H9 (cell line): ENCODE measurements at regions not wholly inside any gene's neighbourhood (a gene's known extent, or its start where the extent isn't known, plus 50 kb on each side); places are given as distances from the start of the nearest gene placed in this dataset.

Experiments
- DNase-seq: peaks from one replicate; pipeline ENCODE4 v3.0.0-alpha.2; 2017
- H2AFZ ChIP-seq: one replicate; pipeline ENCODE4 v1.6.1; 2013; ENCODE audit warnings: mild to moderate bottlenecking, low read length, control low read depth, moderate library complexity
- H2AK5ac ChIP-seq: 2 replicates; pipeline ENCODE4 v1.6.1; 2013; ENCODE audit warnings: low read length, control low read depth, mixed read lengths; ENCODE audit not compliant: insufficient read length
- H2BK120ac ChIP-seq: one replicate; pipeline ENCODE4 v1.6.1; 2013; ENCODE audit warnings: low read depth, mild to moderate bottlenecking, low read length, control low read depth, inconsistent platforms; ENCODE audit not compliant: poor library complexity, severe bottlenecking
- H2BK12ac ChIP-seq: 2 replicates; pipeline ENCODE4 v1.6.1; 2013; ENCODE audit warnings: low read length, control low read depth, mixed read lengths, low read depth; ENCODE audit not compliant: insufficient read length
- H2BK15ac ChIP-seq: 2 replicates; pipeline ENCODE4 v1.6.1; 2013; ENCODE audit warnings: low read depth, low read length, control low read depth
- H2BK20ac ChIP-seq: one replicate; pipeline ENCODE4 v1.6.1; 2013; ENCODE audit warnings: low read depth, mild to moderate bottlenecking, low read length, control low read depth, inconsistent platforms; ENCODE audit not compliant: poor library complexity, severe bottlenecking
- H2BK5ac ChIP-seq: 2 replicates; pipeline ENCODE4 v1.6.1; 2013; ENCODE audit warnings: low read length, control low read depth, mixed read lengths; ENCODE audit not compliant: insufficient read length
- H3K14ac ChIP-seq: 2 replicates; pipeline ENCODE4 v1.6.1; 2013; ENCODE audit warnings: low read length, control low read depth; ENCODE audit not compliant: insufficient read depth
- H3K18ac ChIP-seq: 2 replicates; pipeline ENCODE4 v1.6.1; 2013; ENCODE audit warnings: low read depth, mild to moderate bottlenecking, mixed read lengths, low read length, control low read depth; ENCODE audit not compliant: insufficient read length
- H3K23ac ChIP-seq: 2 replicates; pipeline ENCODE4 v1.6.1; 2013; ENCODE audit warnings: low read length, control low read depth, mixed read lengths, low read depth; ENCODE audit not compliant: insufficient read length
- H3K23me2 ChIP-seq: 2 replicates; pipeline ENCODE4 v1.6.1; 2013; ENCODE audit warnings: low read depth, mild to moderate bottlenecking, mixed read lengths, low read length, control low read depth; ENCODE audit not compliant: insufficient read length, poor library complexity, severe bottlenecking
- H3K27ac ChIP-seq: 2 replicates; pipeline ENCODE4 v1.5.1; 2013; ENCODE audit warnings: low read length, control low read depth, mixed read lengths, low read depth; ENCODE audit not compliant: insufficient read length
- H3K27me3 ChIP-seq: 2 replicates; pipeline ENCODE4 v1.6.1; 2013; ENCODE audit warnings: low read length, control low read depth, inconsistent platforms; ENCODE audit not compliant: insufficient read depth
- H3K4ac ChIP-seq: 2 replicates; pipeline ENCODE4 v1.6.1; 2013; ENCODE audit warnings: low read depth, mild to moderate bottlenecking, control low read depth, inconsistent platforms, low read length, moderate library complexity
- H3K4me1 ChIP-seq: 2 replicates; pipeline ENCODE4 v1.6.1; 2013; ENCODE audit warnings: low read length, control low read depth, inconsistent platforms; ENCODE audit not compliant: insufficient read depth
- H3K4me2 ChIP-seq: 2 replicates; pipeline ENCODE4 v1.6.1; 2013; ENCODE audit warnings: low read length, control low read depth, mixed read lengths; ENCODE audit not compliant: insufficient read length, insufficient read depth
- H3K56ac ChIP-seq: 2 replicates; pipeline ENCODE4 v1.6.1; 2013; ENCODE audit warnings: low read depth, mild to moderate bottlenecking, mixed read lengths, low read length, control low read depth; ENCODE audit not compliant: insufficient read length
- H3K79me1 ChIP-seq: 2 replicates; pipeline ENCODE4 v1.6.1; 2013; ENCODE audit warnings: low read depth, mild to moderate bottlenecking, moderate library complexity, low read length, control low read depth, inconsistent platforms; ENCODE audit not compliant: insufficient read depth, poor library complexity, severe bottlenecking
- H3K79me2 ChIP-seq: 2 replicates; pipeline ENCODE4 v1.6.1; 2013; ENCODE audit warnings: low read length, control low read depth, inconsistent platforms; ENCODE audit not compliant: insufficient read depth
- H3K9ac ChIP-seq: 2 replicates; pipeline ENCODE4 v1.6.1; 2013; ENCODE audit warnings: low read length, control low read depth, mixed read lengths; ENCODE audit not compliant: insufficient read length; ENCODE audit errors: extremely low read depth
- H3K9me3 ChIP-seq: one replicate; pipeline ENCODE4 v1.6.1; 2013; ENCODE audit warnings: low read depth, low read length, inconsistent platforms; ENCODE audit not compliant: control insufficient read depth
- H3T11ph ChIP-seq: one replicate; pipeline ENCODE4 v1.6.1; 2013; ENCODE audit warnings: mild to moderate bottlenecking, low read length, control low read depth, inconsistent platforms
- H4K20me1 ChIP-seq: one replicate; pipeline ENCODE4 v1.6.1; 2013; ENCODE audit not compliant: control insufficient read depth, insufficient read length, insufficient read depth
- H4K5ac ChIP-seq: 2 replicates; pipeline ENCODE4 v1.6.1; 2013; ENCODE audit warnings: low read depth, mild to moderate bottlenecking, mixed read lengths, low read length, control low read depth; ENCODE audit not compliant: insufficient read length
- H4K8ac ChIP-seq: replicated peaks from 2 replicates; pipeline ENCODE4 v1.6.1; 2013; ENCODE audit warnings: low read length, control low read depth, mixed read lengths, low read depth; ENCODE audit not compliant: insufficient read length
- H4K91ac ChIP-seq: 2 replicates; pipeline ENCODE4 v1.6.1; 2013; ENCODE audit warnings: low read depth, mild to moderate bottlenecking, moderate library complexity, mixed read lengths, low read length, control low read depth; ENCODE audit not compliant: insufficient read length
- H3K27ac Mint-ChIP-seq, 3 experiments: 2 replicates in 2 of 3; 3 replicates in 1 of 3; pipeline ENCODE4 v1.8.0; 2020 to 2021; ENCODE audit warnings: mixed read lengths in 3 of 3, mild to moderate bottlenecking in 1 of 3, moderate library complexity in 1 of 3
- H3K27me3 Mint-ChIP-seq: 2 replicates; pipeline ENCODE4 v1.8.0; 2021; ENCODE audit warnings: low read depth, mild to moderate bottlenecking, moderate library complexity, mixed read lengths
- H3K36me3 Mint-ChIP-seq, 3 experiments: 2 replicates in 2 of 3; 3 replicates in 1 of 3; pipeline ENCODE4 v1.8.0; 2020 to 2021; ENCODE audit warnings: low read depth in 3 of 3, mixed read lengths in 3 of 3; ENCODE audit not compliant: insufficient read depth in 1 of 3
- H3K4me1 Mint-ChIP-seq, 2 experiments: 2 replicates each; pipeline ENCODE4 v1.8.0; 2020; ENCODE audit warnings: mixed read lengths in 2 of 2
- H3K4me3 Mint-ChIP-seq, 2 experiments: 2 replicates in 1 of 2; 3 replicates in 1 of 2; pipeline ENCODE4 v1.8.0; 2020 to 2021; ENCODE audit warnings: mild to moderate bottlenecking in 2 of 2, mixed read lengths in 2 of 2, moderate library complexity in 1 of 2
- H3K9me3 Mint-ChIP-seq, 2 experiments: 2 replicates in 1 of 2; 3 replicates in 1 of 2; pipeline ENCODE4 v1.8.0; 2020; ENCODE audit warnings: mild to moderate bottlenecking in 2 of 2, mixed read lengths in 2 of 2, moderate library complexity in 1 of 2
- WGBS: extraction: QIAGEN DNeasy Blood & Tissue Kit; methylation state at CpG from one replicate; pipeline ENCODE4 v1.1.7; 2013; ENCODE audit warnings: missing lambda C conversion rate, low lambda C conversion rate, mixed read lengths; ENCODE audit not compliant: insufficient read length; ENCODE audit errors: extremely low coverage; 5-methylcytosine and 5-hydroxymethylcytosine counted together
- TF ChIP-seq, protein P1 (sequence below): fragments of 200-600 bp; sonication (generic); conservative IDR thresholded peaks from 3 replicates; pipeline ENCODE4 v1.8.0; 2021; ENCODE audit warnings: antibody characterized with exemption, mild to moderate bottlenecking

GRCh38 chr3:871651-872050, 221.2 kb upstream of the CNTN6 start:
- no peaks in the 10 kb centered on the region; a peak in 1 of 5 replicates for H3K9me3 Mint-ChIP-seq

More at GRCh38 chr3:871651-872050, 221.2 kb upstream of the CNTN6 start:
- Histone ChIP-seq H2BK5ac (no peak overlapping the region), H3K4me2 (no peak overlapping the region), H3K56ac (no peak overlapping the region), H4K91ac (no peak overlapping the region), H3T11ph (no peak overlapping the region), H3K23ac (no peak overlapping the region), H2AK5ac (no peak overlapping the region), H2BK120ac (no peak overlapping the region), H3K79me2 (no peaks in the 10 kb centered on the region), H3K27ac (no peak overlapping the region), H3K79me1 (no peaks in the 10 kb centered on the region), H4K20me1 (no peaks in the 10 kb centered on the region), H3K27me3 (no peaks in the 10 kb centered on the region), H2BK20ac (no peak overlapping the region), H3K9me3 (no peaks in the 10 kb centered on the region), H3K4ac (no peak overlapping the region), H3K18ac (no peak overlapping the region), H2BK12ac (no peak overlapping the region), H2BK15ac (no peak overlapping the region), H3K9ac (no peak overlapping the region), H4K5ac (no peak overlapping the region), H3K14ac (no peak overlapping the region), H2AFZ (no peak overlapping the region), H3K4me1 (no peaks in the 10 kb centered on the region), H4K8ac (no peak overlapping the region), H3K23me2 (no peaks in the 10 kb centered on the region)
- WGBS = no CpG with 5 or more reads among the region's 1 CpG
- Mint-ChIP-seq H3K4me3 (no peak overlapping the region), H3K4me1 (no peaks in the 10 kb centered on the region), H3K27me3 (peaks cover 1% of the 10 kb centered on the region), H3K36me3 (no peaks in the 10 kb centered on the region), H3K27ac (no peak overlapping the region)
- no peak for DNase-seq
- TF ChIP-seq, protein P1, sequence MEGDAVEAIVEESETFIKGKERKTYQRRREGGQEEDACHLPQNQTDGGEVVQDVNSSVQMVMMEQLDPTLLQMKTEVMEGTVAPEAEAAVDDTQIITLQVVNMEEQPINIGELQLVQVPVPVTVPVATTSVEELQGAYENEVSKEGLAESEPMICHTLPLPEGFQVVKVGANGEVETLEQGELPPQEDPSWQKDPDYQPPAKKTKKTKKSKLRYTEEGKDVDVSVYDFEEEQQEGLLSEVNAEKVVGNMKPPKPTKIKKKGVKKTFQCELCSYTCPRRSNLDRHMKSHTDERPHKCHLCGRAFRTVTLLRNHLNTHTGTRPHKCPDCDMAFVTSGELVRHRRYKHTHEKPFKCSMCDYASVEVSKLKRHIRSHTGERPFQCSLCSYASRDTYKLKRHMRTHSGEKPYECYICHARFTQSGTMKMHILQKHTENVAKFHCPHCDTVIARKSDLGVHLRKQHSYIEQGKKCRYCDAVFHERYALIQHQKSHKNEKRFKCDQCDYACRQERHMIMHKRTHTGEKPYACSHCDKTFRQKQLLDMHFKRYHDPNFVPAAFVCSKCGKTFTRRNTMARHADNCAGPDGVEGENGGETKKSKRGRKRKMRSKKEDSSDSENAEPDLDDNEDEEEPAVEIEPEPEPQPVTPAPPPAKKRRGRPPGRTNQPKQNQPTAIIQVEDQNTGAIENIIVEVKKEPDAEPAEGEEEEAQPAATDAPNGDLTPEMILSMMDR = no peak
